ENCODE measurements at regions not wholly inside any gene's neighbourhood (a gene's known extent, or its start where the extent isn't known, plus 50 kb on each side); places are given as distances from the start of the nearest gene placed in this dataset.
A peak's percentile ranks its signal among the peaks of the same experiment; 100 is the strongest.
"Not testable (repeated sequence)": the region's sequence is repeated elsewhere in the genome, so short reads cannot be mapped to it uniquely, and the experiment has no call there.

DNA sequence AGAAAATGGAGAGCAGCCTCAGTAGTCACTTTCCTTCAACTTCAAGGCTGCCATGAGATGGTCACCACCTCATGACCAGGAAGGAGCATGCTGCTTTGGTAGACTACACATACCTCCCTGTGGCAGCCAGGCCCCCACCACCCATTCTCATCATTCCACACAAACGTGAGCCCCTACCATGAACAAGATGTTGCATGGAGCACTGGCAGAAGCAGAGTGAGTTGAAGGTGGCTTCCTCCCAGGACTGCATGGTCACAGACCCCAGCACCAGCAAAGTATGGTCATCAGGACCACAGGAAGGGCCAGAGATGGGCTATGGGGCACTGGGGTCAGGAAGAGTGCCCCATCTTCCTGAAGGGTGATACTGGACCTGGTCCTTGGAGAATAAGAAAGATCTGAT lies 65.5 kb upstream of the FOXE1 start:
- DNase-seq (ENCODE audit: low spot score in 2 of 2), result peak in 1 of 2 donors; percentile 71
- intact Hi-C loops (cut with DNase I; ENCODE audit: low total_unique reads), result no loop called here
- WGBS, 2 donors, result 58 to 71% methylated on average over 1 of the region's 1 CpG
- H3K4me3 ChIP-seq (ENCODE audit: low read depth, poor library complexity, severe bottlenecking), result no peak overlapping the region
- TF ChIP-seq POLR2A (IDR thresholded peaks at IDR 0.05), result no peak
- TF ChIP-seq, protein P1, sequence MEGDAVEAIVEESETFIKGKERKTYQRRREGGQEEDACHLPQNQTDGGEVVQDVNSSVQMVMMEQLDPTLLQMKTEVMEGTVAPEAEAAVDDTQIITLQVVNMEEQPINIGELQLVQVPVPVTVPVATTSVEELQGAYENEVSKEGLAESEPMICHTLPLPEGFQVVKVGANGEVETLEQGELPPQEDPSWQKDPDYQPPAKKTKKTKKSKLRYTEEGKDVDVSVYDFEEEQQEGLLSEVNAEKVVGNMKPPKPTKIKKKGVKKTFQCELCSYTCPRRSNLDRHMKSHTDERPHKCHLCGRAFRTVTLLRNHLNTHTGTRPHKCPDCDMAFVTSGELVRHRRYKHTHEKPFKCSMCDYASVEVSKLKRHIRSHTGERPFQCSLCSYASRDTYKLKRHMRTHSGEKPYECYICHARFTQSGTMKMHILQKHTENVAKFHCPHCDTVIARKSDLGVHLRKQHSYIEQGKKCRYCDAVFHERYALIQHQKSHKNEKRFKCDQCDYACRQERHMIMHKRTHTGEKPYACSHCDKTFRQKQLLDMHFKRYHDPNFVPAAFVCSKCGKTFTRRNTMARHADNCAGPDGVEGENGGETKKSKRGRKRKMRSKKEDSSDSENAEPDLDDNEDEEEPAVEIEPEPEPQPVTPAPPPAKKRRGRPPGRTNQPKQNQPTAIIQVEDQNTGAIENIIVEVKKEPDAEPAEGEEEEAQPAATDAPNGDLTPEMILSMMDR (IDR thresholded peaks at IDR 0.05), result no peak

DNA sequence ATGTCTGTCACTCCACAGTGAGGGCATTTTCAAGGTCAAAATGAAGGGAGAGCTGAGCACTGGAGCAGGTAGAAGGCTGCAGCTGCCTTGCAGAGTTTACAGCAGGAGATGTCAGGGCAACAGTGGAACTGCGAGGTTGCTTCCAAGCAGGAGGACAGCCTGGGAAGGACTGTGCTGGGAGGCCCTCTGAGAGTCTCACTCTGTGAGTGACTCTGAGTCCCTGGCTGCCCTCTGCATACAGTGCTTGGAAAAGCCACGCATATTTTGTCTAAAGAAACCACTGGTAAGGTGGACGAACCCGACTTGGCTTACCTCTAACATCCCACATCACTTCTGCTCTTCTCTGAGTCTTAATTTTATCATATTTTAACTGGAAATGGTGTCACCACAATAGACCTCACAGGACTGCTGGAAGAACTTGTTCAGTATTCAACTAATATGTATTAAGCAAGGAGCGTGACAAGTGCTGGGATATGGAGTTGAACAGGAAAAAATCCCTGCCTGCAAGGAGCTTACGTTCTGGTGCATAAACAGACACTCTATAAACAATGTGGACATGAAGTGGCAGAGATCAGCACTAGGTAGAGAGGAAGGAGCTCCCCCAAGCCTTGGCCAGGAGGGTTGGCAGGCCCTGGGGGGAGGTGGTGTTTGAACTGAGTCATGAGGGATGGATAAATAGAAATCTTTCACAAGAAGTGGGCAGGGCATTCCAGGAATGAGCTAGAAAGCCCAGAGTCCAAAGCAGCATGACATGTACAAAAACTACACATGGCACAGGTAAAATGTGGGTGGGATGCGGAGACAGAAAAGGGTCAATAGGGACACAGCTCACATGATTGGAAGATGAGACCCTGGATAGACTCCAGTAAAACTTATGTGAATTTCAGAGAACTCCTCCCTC lies 64.0 kb upstream of the FOXE1 start:
- no peak for DNase-seq (ENCODE audit: low spot score in 2 of 2)
- TF ChIP-seq, protein P1 (IDR thresholded peaks at IDR 0.05), result no peak
- no peak overlapping the region for H3K4me3 ChIP-seq (ENCODE audit: low read depth, poor library complexity, severe bottlenecking)
- intact Hi-C loops (cut with DNase I; ENCODE audit: low total_unique reads), result no loop called here
- WGBS, 2 donors, result 83 to 85% methylated on average over 7 of the region's 7 CpGs

DNA sequence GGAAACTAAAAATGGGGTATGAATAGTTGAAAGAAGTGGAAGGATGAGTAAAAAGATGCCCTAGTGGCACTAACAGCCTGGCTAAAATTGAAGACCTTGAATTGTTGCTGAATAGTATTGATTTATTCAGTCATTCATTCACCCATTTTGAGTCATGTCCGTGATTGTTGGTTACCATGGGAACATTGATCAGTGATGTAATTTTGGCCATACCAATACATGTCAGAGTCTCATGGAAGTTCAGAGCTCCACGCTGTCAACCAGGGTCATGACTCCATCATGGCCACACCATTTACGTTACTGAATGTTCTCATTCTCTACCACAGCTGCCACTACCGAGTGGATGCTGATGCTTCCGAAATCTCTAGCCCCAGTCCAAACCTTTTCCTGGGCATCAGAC lies 62.5 kb upstream of the FOXE1 start:
- H3K4me3 ChIP-seq (ENCODE audit: low read depth, poor library complexity, severe bottlenecking), result no peak overlapping the region
- 87 to 89% methylated on average over 5 of the region's 5 CpGs for WGBS, 2 donors
- TF ChIP-seq, protein P1 (IDR thresholded peaks at IDR 0.05), result no peak
- no peak for TF ChIP-seq POLR2A (IDR thresholded peaks at IDR 0.05)
- intact Hi-C loops (cut with DNase I; ENCODE audit: low total_unique reads), result no loop called here
- DNase-seq (ENCODE audit: low spot score in 2 of 2), result no peak

DNA sequence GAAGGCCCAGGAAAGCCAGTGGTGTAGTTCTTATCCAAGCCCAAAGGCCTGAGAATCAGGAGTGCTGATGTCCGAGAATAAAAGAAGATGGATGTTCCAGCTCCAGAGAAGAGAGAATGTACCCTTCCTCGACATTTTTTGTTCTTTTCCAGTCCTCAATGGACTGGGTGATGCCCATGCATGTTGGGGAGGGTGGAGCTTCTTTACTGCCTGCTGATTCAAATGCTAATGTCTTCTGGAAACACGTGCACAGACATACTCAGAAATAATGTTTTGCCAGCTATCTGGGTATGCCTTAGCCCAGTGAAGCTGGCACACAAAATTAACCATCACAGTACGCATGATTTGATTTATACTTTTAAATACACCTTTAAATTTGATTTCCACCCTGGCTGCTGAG lies 61.5 kb upstream of the FOXE1 start:
- 39 to 42% methylated on average over 4 of the region's 4 CpGs for WGBS, 2 donors
- intact Hi-C loops (cut with DNase I; ENCODE audit: low total_unique reads), result no loop called here
- no peak overlapping the region for H3K4me3 ChIP-seq (ENCODE audit: low read depth, poor library complexity, severe bottlenecking)
- DNase-seq (ENCODE audit: low spot score in 2 of 2), result no peak
- TF ChIP-seq, protein P1 (IDR thresholded peaks at IDR 0.05), result no peak
- TF ChIP-seq POLR2A (IDR thresholded peaks at IDR 0.05), result no peak

DNA sequence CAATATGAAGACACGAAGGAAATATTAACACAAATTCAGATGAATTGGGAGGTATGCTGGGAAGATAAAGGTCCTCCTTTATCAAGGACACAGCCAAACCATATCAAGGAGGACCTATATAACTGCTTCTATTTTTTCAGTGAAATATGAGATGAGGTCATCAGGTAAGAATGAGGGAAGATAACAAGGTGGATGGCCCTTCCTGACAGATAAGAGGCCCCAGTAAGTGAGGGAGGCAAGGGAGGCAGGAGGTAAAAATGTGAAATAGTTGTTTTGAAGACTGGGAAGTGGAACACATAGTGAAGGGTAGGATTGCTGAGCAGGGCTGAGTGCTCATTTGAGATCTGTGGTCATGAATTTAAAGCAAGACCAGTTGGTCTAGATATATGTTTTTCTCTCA lies 60.0 kb upstream of the FOXE1 start:
- intact Hi-C loops (cut with DNase I; ENCODE audit: low total_unique reads), result no loop called here
- WGBS, 2 donors, result 82 to 86% methylated on average over 1 of the region's 1 CpG
- no peak overlapping the region for H3K4me3 ChIP-seq (ENCODE audit: low read depth, poor library complexity, severe bottlenecking)
- TF ChIP-seq, protein P1 (IDR thresholded peaks at IDR 0.05), result no peak
- TF ChIP-seq POLR2A (IDR thresholded peaks at IDR 0.05), result no peak
- DNase-seq (ENCODE audit: low spot score in 2 of 2), result no peak

DNA sequence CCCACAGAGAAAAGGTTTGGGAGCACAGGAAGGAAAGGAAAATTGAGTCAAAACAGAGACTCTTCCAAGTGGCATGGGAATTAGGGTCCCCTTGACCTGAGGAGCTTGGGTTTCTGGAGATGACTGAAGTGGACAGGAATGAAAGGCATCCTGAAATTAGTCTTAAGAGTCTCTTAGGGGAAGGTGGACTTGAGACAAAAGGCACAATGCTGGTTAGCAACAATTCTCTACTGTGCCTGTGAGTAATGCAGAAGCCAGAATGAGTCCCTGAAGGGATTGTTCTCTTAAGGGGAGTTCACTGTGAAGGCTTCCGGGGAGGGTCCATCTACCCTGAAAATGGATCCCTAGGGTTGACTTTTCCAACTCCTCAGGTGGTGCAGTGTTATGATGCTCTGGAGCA lies 58.4 kb upstream of the FOXE1 start:
- no peak overlapping the region for H3K4me3 ChIP-seq (ENCODE audit: low read depth, poor library complexity, severe bottlenecking)
- no peak for TF ChIP-seq POLR2A (IDR thresholded peaks at IDR 0.05)
- 90 to 94% methylated on average over 1 of the region's 1 CpG for WGBS, 2 donors
- no peak for DNase-seq (ENCODE audit: low spot score in 2 of 2)
- intact Hi-C loops (cut with DNase I; ENCODE audit: low total_unique reads), result no loop called here

DNA sequence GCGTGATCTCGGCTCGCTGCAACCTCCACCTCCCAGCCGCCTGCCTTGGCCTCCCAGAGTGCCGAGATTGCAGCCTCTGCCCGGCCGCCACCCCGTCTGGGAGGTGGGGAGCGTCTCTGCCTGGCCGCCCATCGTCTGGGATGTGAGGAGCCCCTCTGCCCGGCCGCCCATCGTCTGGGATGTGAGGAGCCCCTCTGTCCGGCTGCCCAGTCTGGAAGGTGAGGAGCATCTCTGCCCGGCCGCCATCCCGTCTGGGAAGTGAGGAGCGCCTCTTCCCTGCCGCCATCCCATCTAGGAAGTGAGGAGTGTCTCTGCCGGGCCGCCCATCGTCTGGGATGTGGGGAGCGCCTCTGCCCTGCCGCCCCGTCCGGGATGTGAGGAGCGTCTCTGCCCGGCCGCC lies 56.9 kb upstream of the FOXE1 start:
- WGBS, 2 donors, result 90 to 97% methylated on average over 2 to 12 of the region's 30 CpGs

More for the DNA sequence above, 56.9 kb upstream of the FOXE1 start:
- DNase-seq (ENCODE audit: low spot score in 2 of 2); H3K4me3 ChIP-seq (ENCODE audit: low read depth, poor library complexity, severe bottlenecking); intact Hi-C loops (cut with DNase I; ENCODE audit: low total_unique reads): not testable (repeated sequence)

Measured in lower leg skin (tissue), 4 donors.